ENCODE measurements at regions not wholly inside any gene's neighbourhood (a gene's known extent, or its start where the extent isn't known, plus 50 kb on each side); places are given as distances from the start of the nearest gene placed in this dataset.

DNA sequence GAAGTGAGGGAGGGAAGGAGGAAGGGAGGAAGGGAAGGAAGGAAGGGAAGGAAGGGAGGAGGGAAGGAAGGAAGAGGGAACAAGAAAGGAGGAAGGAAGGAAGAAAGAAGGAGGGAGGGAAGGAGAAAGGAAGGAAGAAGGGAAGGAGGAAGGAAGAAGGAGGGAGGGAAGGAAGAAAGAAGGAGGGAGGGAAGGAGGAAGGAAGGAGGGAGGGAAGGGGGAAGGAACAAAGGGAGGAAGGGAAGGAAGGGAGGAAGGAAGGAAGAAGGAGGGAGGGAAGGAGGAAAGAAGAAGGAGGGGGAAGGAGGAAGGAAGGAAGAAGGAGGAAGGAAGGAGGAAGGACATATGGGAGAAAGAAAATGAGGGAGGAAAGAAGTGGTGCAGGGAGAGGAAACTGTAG is 184.7 kb upstream of the PMEPA1 start:
- H3K36me3 ChIP-seq (replicated peaks) = no peaks in the 10 kb centered on the region
- H3K9me3 ChIP-seq = no peaks in the 10 kb centered on the region
- H3K27me3 ChIP-seq (ENCODE audit: low read depth) = no peaks in the 10 kb centered on the region
- H3K4me3 ChIP-seq = no peak overlapping the region
- in situ Hi-C loops (cut with MboI; ENCODE audit: low sequenced_read_pairs) = no loop called here
- no peak for DNase-seq (ENCODE audit: low spot score in 2 of 2)
- no peaks in the 10 kb centered on the region for H3K4me1 ChIP-seq

DNA sequence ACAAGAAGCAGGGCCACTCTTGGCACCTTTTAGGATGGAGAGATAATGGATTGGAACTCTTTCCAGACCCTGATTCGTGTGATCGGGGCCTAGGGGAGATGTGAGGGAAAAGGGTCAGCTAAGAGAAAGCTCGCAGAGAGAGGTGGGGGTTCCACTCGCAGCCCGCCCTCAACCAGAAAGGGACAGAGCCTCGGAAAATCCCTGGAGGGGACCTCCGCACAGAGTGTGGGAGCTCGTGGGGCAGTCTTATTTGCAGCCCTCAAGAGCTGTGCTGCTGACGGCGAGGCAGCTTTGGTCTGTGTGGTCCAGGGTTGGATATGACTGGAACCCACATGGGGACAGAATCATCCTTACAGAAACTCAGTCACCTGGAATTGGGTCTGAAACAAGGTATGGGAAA is 184.3 kb upstream of the PMEPA1 start:
- in situ Hi-C loops (cut with MboI; ENCODE audit: low sequenced_read_pairs) = no loop called here

DNA sequence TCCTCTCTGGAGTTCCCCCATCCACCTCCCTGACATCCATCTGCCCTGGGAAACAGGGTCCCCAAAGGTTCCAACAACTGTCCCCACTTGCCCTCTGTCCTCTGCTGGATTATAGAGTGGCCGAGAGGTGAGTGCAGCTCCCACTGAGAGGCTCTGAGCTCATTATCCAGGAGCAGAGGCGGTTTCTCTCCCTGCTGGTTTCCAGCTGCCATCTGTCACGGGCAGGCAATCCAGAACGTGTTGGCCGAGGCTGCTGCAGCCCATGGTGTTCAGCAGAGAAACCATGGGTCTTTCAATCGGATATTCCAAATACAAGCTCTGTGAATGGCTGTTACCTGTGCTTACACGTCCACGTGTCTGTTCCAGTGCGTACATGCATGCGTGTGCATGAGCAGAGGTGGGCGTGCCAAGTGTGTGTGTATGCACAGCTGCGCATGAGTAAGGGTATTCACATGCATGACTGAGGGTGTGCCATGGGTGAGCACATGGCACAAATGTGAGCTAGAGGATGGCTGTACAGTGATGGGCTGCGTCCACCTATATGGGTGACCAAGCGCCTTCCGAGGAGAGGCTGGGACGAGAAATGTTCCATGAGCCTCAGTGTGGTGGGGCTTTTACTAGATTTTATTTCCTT is 183.7 kb upstream of the PMEPA1 start:
- Histone ChIP-seq H3K4me1 (no peaks in the 10 kb centered on the region), H3K4me3 (no peak overlapping the region), H3K36me3 (replicated peaks) (no peaks in the 10 kb centered on the region), H3K9me3 (no peaks in the 10 kb centered on the region), H3K27me3 (ENCODE audit: low read depth) (no peaks in the 10 kb centered on the region)
- no peak for DNase-seq (ENCODE audit: low spot score in 2 of 2)
- in situ Hi-C loops (cut with MboI; ENCODE audit: low sequenced_read_pairs) = no loop called here

More for the DNA sequence above, 184.3 kb upstream of the PMEPA1 start:
- Histone ChIP-seq H3K4me1 (no peaks in the 10 kb centered on the region), H3K4me3 (no peak overlapping the region), H3K36me3 (replicated peaks) (no peaks in the 10 kb centered on the region), H3K27me3 (ENCODE audit: low read depth) (no peaks in the 10 kb centered on the region), H3K9me3 (no peaks in the 10 kb centered on the region)
- no peak for DNase-seq (ENCODE audit: low spot score in 2 of 2)

DNA sequence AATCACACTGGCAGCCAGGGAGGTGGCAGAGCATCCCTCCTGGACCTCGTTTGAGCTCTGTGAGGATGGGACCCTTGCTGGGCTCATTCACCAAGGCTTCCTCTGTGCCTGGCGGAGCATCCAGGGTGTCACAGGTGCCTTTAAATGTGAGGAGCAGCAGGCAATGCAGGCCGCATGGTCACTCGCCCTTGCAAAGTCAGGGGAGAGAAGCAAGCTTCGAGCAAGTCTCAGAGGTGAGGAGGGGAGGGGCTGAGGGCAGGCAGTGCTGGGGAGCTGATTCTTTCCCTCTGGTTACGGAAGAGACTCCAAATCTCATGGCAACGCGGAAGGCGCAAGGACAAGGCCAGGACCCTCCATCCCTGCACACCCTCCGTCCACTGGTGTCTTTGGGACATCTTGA is 182.7 kb upstream of the PMEPA1 start:
- Histone ChIP-seq H3K4me1 (no peaks in the 10 kb centered on the region), H3K4me3 (no peak overlapping the region), H3K9me3 (no peaks in the 10 kb centered on the region), H3K27me3 (ENCODE audit: low read depth) (no peaks in the 10 kb centered on the region), H3K36me3 (replicated peaks) (no peaks in the 10 kb centered on the region)
- DNase-seq (ENCODE audit: low spot score in 2 of 2) = no peak
- in situ Hi-C loops (cut with MboI; ENCODE audit: low sequenced_read_pairs) = no loop called here

DNA sequence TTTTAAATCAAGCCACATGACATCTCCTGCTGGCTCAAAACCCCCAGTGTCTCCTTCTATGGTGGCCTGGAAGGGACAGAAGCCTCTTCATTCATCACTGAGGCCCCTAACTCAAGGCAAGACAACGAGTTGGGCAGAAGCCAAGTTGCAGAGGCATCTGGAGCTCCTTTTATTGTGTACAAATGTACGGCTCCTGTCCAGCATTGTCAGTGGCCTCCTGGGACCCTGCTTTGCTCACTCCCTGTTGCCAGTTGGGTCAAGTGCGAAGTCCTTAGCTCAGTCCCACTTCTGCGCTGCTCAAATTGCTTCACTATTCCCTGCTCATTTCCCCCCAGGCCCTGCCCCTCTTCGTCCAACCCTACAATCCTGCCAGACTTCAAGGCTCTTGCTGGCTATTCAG is 181.2 kb upstream of the PMEPA1 start:
- Histone ChIP-seq H3K27me3 (ENCODE audit: low read depth) (no peaks in the 10 kb centered on the region), H3K4me3 (no peak overlapping the region), H3K9me3 (no peaks in the 10 kb centered on the region), H3K36me3 (replicated peaks) (no peaks in the 10 kb centered on the region), H3K4me1 (no peaks in the 10 kb centered on the region)
- in situ Hi-C loops (cut with MboI; ENCODE audit: low sequenced_read_pairs) = no loop called here
- no peak for DNase-seq (ENCODE audit: low spot score in 2 of 2)

DNA sequence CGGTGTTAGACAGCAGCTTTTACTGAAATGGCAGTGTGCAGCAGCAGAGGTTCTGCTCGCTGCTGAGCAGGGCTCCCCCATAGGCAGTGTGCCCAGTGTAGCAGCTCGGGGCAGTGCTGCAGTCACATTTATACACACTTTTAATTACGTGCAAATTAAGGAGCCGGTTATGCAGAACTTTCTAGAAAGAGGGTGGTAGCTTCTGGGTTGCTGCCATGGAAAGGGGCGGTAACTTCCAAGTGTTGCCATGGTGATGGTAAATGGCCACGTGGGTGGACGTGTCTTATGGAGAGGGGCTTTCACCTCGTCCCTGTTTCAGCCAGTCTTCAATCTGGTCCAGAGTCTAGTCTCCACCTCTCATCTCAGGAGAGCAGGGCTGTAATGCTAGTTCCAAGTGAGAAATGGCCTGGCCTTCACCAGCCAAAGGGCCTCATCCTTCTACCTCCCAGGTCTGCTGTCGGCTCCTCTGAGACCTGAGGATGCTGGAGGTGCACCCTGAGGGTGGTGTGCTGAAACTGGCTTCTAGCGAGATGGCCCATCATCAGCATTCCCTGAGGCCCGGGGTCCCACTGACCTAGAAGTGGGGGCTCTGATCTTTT is 180.5 kb upstream of the PMEPA1 start:
- no peaks in the 10 kb centered on the region for H3K4me1 ChIP-seq

DNA sequence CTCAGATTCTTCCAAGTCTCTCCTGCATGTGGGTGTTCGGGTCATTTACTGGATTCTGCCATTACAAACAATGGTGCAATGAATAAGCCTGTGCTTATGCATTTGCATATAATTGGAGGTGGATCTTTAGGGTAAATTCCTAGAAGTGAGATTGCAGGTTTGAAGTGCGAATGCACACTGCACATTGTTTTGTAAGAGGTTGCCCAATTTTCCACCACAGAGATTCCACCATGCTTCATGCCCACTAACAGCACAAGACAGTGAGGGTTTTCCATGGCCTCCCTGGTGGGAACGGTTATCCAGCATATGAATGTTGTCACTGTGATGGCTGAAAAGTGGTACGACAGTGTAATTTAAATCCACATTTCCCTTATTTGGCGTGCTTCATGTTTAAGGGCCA is 178.8 kb upstream of the PMEPA1 start:
- in situ Hi-C loops (cut with MboI; ENCODE audit: low sequenced_read_pairs) = no loop called here
- H3K27me3 ChIP-seq (ENCODE audit: low read depth) = no peaks in the 10 kb centered on the region

More for the DNA sequence above, 180.5 kb upstream of the PMEPA1 start:
- H3K9me3 ChIP-seq = no peaks in the 10 kb centered on the region
- no peak for DNase-seq (ENCODE audit: low spot score in 2 of 2)
- in situ Hi-C loops (cut with MboI; ENCODE audit: low sequenced_read_pairs) = no loop called here
- no peaks in the 10 kb centered on the region for H3K36me3 ChIP-seq (replicated peaks)
- H3K27me3 ChIP-seq (ENCODE audit: low read depth) = no peaks in the 10 kb centered on the region
- H3K4me3 ChIP-seq = no peak overlapping the region

DNA sequence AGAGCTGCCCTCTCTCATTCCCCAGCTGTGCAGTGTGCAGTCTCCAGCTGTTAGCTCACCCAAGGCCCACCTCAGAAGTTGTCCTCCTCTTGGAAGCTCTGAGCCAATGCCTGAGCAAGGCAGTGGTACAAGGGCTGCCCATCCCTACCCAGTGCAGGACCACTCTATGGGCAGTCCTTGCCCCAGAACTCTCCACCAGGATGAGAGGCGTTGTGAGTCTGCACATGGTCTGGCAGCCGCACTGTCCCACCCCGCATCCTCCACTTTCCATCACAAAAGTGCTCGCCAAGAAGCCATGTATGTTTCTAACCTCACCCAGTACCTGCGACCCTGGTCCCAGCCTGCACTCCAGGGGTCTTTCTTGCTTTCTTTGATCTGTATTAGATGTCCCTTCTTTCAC is 175.1 kb upstream of the PMEPA1 start:
- in situ Hi-C loops (cut with MboI; ENCODE audit: low sequenced_read_pairs) = no loop called here
- H3K4me1 ChIP-seq = no peaks in the 10 kb centered on the region
- H3K9me3 ChIP-seq = no peaks in the 10 kb centered on the region
- no peak for DNase-seq (ENCODE audit: low spot score in 2 of 2)
- no peaks in the 10 kb centered on the region for H3K36me3 ChIP-seq (replicated peaks)
- no peaks in the 10 kb centered on the region; the same call in 1 of the 2 replicates for H3K27me3 ChIP-seq (ENCODE audit: low read depth)
- no peak overlapping the region for H3K4me3 ChIP-seq

More for the DNA sequence above, 178.8 kb upstream of the PMEPA1 start:
- Histone ChIP-seq H3K36me3 (replicated peaks) (no peaks in the 10 kb centered on the region), H3K9me3 (no peaks in the 10 kb centered on the region), H3K4me3 (no peak overlapping the region), H3K4me1 (no peaks in the 10 kb centered on the region)
- DNase-seq (ENCODE audit: low spot score in 2 of 2) = no peak

DNA sequence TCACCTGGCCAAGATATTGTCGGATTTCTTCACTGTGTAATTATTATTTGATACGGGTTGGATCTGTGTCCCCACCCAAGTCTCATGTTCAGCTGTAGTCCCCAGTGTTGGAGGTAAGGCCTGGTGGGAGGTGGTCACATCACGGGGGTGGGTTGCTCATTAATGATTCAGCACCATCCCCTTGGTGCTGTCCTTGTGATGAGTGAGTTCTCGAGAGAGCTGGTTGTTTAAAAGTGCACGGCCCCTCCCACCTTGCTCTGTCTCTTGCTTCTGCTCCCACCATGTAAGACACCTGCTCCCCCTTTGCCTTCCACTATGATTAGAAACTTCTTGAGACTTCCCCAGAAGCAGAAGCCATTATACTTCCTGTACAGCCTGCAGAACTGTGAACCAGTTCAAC is 173.9 kb upstream of the PMEPA1 start:
- no peaks in the 10 kb centered on the region for H3K36me3 ChIP-seq (replicated peaks)
- no peak for DNase-seq (ENCODE audit: low spot score in 2 of 2)
- H3K4me3 ChIP-seq = no peak overlapping the region
- in situ Hi-C loops (cut with MboI; ENCODE audit: low sequenced_read_pairs) = no loop called here
- H3K9me3 ChIP-seq = no peaks in the 10 kb centered on the region
- H3K27me3 ChIP-seq (ENCODE audit: low read depth) = no peaks in the 10 kb centered on the region; the same call in 1 of the 2 replicates
- H3K4me1 ChIP-seq = no peaks in the 10 kb centered on the region

DNA sequence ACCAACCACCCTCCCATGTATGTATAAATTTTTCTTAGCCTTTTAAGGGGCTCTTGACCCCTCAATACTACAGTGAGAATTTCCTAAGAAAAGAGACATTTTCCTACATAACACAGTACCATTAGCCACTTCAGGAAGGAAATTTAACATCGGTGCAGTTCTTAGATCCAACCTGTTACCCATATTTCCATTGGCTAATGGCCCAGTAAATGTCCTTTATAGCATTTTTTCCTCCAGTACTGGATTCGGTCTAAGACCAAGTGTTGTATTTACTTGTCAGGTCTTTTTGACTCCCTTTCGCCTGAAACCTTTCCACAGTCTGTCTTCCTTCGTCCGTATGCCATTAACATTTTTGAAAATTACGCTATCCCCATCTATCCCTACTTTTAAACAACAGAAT is 173.4 kb upstream of the PMEPA1 start:
- Histone ChIP-seq H3K27me3 (ENCODE audit: low read depth) (no peaks in the 10 kb centered on the region; the same call in 1 of the 2 replicates), H3K4me3 (no peak overlapping the region), H3K36me3 (replicated peaks) (no peaks in the 10 kb centered on the region), H3K4me1 (no peaks in the 10 kb centered on the region), H3K9me3 (no peaks in the 10 kb centered on the region)
- in situ Hi-C loops (cut with MboI; ENCODE audit: low sequenced_read_pairs) = no loop called here
- DNase-seq (ENCODE audit: low spot score in 2 of 2) = no peak

DNA sequence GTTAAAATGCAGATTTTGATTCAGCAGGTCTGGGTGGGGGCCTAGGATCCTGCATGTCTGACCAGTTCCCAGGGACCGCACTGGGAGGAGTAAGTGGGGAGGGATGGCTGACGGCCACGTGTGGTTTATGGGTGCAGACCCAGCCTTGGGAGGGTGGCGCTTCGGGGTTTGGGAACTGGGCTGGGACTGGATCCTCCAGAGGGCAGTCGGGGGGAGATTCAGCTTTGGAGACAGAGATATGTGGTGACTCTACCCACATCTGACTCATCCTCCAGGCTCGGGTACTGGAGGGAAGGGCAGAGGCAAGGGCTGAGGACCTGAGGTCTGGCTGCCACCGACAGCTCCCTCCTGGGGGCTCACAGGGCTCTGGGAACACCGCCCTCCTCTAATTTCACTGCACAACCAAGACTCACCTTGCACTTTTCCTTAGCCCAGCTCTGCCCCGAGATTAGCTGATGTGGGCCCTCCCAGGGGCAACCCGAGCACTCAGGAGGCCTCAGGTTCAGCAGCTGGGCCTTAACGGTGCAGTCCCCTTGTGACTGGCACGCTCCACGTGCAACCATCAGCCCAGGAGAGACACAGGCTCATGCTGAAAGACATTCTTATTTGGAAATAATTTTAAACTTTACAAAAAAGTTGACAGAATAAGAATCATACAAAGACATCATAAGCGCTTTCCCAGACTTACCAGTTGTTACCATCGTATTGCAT is 172.8 kb upstream of the PMEPA1 start:
- Histone ChIP-seq H3K4me1 (no peaks in the 10 kb centered on the region), H3K4me3 (no peak overlapping the region), H3K9me3 (no peaks in the 10 kb centered on the region), H3K36me3 (replicated peaks) (no peaks in the 10 kb centered on the region), H3K27me3 (ENCODE audit: low read depth) (no peaks in the 10 kb centered on the region; the same call in 1 of the 2 replicates)
- DNase-seq (ENCODE audit: low spot score in 2 of 2) = no peak
- in situ Hi-C loops (cut with MboI; ENCODE audit: low sequenced_read_pairs) = no loop called here

DNA sequence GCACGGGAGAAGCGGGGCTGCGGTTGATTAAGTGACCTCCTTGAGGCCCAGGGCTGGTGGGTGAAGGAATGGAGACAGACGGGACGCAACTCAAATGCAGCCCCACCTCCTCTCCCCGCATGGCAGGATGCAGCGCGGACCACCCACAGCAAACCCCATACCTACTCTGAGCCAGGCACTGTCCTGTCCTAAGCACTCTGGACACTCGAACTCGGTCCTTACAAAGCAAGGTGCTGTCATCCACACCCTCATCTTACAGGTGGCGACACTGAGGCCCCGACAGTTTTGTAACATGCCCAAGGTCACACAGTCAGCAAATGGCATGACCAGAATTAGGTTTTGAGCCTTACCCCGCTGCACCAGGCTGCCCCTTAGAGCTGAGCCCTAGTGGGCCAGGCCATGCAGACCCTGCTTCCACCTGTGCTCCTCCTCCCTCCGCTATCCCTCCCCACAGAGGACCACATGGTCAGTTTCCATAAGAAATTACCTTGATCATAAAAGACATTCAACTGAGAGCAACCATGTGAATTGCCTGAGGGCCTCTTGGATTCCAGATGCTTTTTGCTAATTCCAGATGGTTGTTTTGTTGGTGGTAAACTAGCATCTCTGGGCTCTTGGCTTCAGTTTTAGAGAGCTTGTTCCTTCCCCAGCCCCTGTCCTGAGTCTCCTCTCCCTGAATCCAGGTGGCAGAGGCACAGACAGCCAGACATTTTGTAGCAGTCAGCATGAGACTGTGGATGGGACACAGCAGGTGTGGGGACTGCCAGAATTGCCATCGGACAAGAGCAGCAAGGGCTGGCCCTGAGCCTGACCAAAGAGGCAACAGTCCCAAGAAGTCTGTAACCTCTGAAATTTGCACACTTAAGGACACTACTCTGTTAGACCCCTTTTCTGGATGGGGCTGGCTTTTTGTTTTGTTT is 171.9 kb upstream of the PMEPA1 start:
- Histone ChIP-seq H3K4me3 (no peak overlapping the region), H3K36me3 (replicated peaks) (no peaks in the 10 kb centered on the region), H3K27me3 (ENCODE audit: low read depth) (no peaks in the 10 kb centered on the region; the same call in 1 of the 2 replicates), H3K4me1 (no peaks in the 10 kb centered on the region), H3K9me3 (no peaks in the 10 kb centered on the region)
- in situ Hi-C loops (cut with MboI; ENCODE audit: low sequenced_read_pairs) = no loop called here
- DNase-seq (ENCODE audit: low spot score in 2 of 2) = no peak

DNA sequence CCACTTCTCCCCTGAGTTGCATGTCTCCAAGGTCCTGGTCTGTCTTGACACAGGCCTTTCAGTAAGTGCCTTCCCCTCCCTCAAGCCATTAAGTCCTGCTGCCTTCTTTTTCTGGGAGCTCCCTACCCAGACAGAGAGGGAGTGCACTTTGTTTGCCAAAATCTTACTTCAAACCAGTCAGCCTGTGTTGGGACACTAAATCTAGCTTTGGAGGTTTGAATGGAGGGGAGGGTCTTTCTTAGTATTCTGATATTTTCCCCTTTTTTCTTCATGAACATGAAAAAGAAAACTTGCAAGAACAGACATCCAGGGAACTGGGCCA is 170.7 kb upstream of the PMEPA1 start:
- in situ Hi-C loops (cut with MboI; ENCODE audit: low sequenced_read_pairs) = no loop called here
- Histone ChIP-seq H3K9me3 (no peaks in the 10 kb centered on the region), H3K4me1 (no peaks in the 10 kb centered on the region), H3K4me3 (no peak overlapping the region), H3K36me3 (replicated peaks) (no peaks in the 10 kb centered on the region), H3K27me3 (ENCODE audit: low read depth) (no peaks in the 10 kb centered on the region; the same call in 1 of the 2 replicates)
- DNase-seq (ENCODE audit: low spot score in 2 of 2) = no peak
